Effector memory CD4-positive, alpha-beta T cell (primary cell): ENCODE measurements at regions not wholly inside any gene's neighbourhood (a gene's known extent, or its start where the extent isn't known, plus 50 kb on each side); places are given as distances from the start of the nearest gene placed in this dataset.
"Not testable (repeated sequence)": the region's sequence is repeated elsewhere in the genome, so short reads cannot be mapped to it uniquely, and the experiment has no call there.

Experiments used
- DNase-seq, 3 donors: peaks; one replicate each; pipeline ENCODE4 v3.0.0-alpha.2; 2020
- H3K27ac ChIP-seq: 2 replicates; pipeline ENCODE4 v1.7.0; 2013; ENCODE audit warnings: mild to moderate bottlenecking, low read length, moderate library complexity; ENCODE audit not compliant: insufficient read depth, poor library complexity, severe bottlenecking
- H3K27me3 ChIP-seq: replicated peaks from 2 replicates; pipeline ENCODE4 v1.7.0; 2013; ENCODE audit warnings: mild to moderate bottlenecking, low read length; ENCODE audit not compliant: insufficient read depth, control insufficient read depth, poor library complexity, severe bottlenecking
- H3K36me3 ChIP-seq: 2 replicates; pipeline ENCODE4 v1.7.0; 2013; ENCODE audit warnings: mild to moderate bottlenecking, low read length, moderate library complexity; ENCODE audit not compliant: control insufficient read depth, insufficient read depth
- H3K4me1 ChIP-seq: 2 replicates; pipeline ENCODE4 v1.7.0; 2013; ENCODE audit warnings: low read length, mild to moderate bottlenecking; ENCODE audit not compliant: control insufficient read depth, insufficient read depth, poor library complexity, severe bottlenecking
- H3K4me3 ChIP-seq: 2 replicates; pipeline ENCODE4 v1.7.0; 2013; ENCODE audit warnings: low read length, low read depth, mild to moderate bottlenecking; ENCODE audit not compliant: insufficient read depth, poor library complexity, severe bottlenecking
- H3K9me3 ChIP-seq: 2 replicates; pipeline ENCODE4 v1.7.0; 2013; ENCODE audit warnings: mild to moderate bottlenecking, low read length, moderate library complexity; ENCODE audit not compliant: control insufficient read depth

- H3K4me1 ChIP-seq, H3K36me3 ChIP-seq, H3K9me3 ChIP-seq, H3K27me3 ChIP-seq, DNase-seq, H3K4me3 ChIP-seq, H3K27ac ChIP-seq: not testable (repeated sequence)
Observed at GRCh38 chr10:78096486-78096885, 62.8 kb downstream of the RPS24 start.

- not testable (repeated sequence) for DNase-seq, H3K36me3 ChIP-seq, H3K27ac ChIP-seq, H3K4me1 ChIP-seq, H3K4me3 ChIP-seq, H3K9me3 ChIP-seq, H3K27me3 ChIP-seq
Observed at GRCh38 chr10:78102593-78102992, 68.9 kb downstream of the RPS24 start.

- H3K36me3 ChIP-seq, result no peaks in the 10 kb centered on the region
- no peak overlapping the region for H3K4me3 ChIP-seq
- H3K27ac ChIP-seq, result no peak overlapping the region
- no peaks in the 10 kb centered on the region for H3K27me3 ChIP-seq
- no peak for DNase-seq
- H3K4me1 ChIP-seq, result no peaks in the 10 kb centered on the region
- peaks cover 3% of the 10 kb centered on the region for H3K9me3 ChIP-seq
Observed at GRCh38 chr10:78109210-78109609, 75.5 kb downstream of the RPS24 start.

- Histone ChIP-seq H3K27ac (no peak overlapping the region), H3K4me3 (no peak overlapping the region), H3K4me1 (no peaks in the 10 kb centered on the region), H3K9me3 (no peaks in the 10 kb centered on the region), H3K36me3 (no peaks in the 10 kb centered on the region), H3K27me3 (no peaks in the 10 kb centered on the region)
- no peak for DNase-seq
Observed at GRCh38 chr10:78115135-78115853, 81.6 kb downstream of the RPS24 start.

- DNase-seq, result no peak
- Histone ChIP-seq H3K4me3 (no peak overlapping the region), H3K36me3 (no peaks in the 10 kb centered on the region), H3K27ac (no peak overlapping the region), H3K4me1 (no peaks in the 10 kb centered on the region), H3K27me3 (no peaks in the 10 kb centered on the region), H3K9me3 (no peaks in the 10 kb centered on the region)
Observed at GRCh38 chr10:78116361-78116760, 82.7 kb downstream of the RPS24 start.

GRCh38 chr10:78118591-78118990 lies 84.9 kb downstream of the RPS24 start:
- H3K9me3 ChIP-seq, result peaks cover 4% of the 10 kb centered on the region
- H3K27me3 ChIP-seq, result no peaks in the 10 kb centered on the region
- no peaks in the 10 kb centered on the region for H3K4me1 ChIP-seq
- no peaks in the 10 kb centered on the region for H3K36me3 ChIP-seq
- H3K4me3 ChIP-seq, result no peak overlapping the region
- no peak overlapping the region for H3K27ac ChIP-seq
- DNase-seq, result no peak

GRCh38 chr10:78121801-78122200 lies 88.1 kb downstream of the RPS24 start:
- no peak overlapping the region for H3K4me3 ChIP-seq
- no peak for DNase-seq
- H3K36me3 ChIP-seq, result no peaks in the 10 kb centered on the region
- no peaks in the 10 kb centered on the region for H3K27me3 ChIP-seq
- H3K4me1 ChIP-seq, result no peaks in the 10 kb centered on the region
- no peak overlapping the region for H3K27ac ChIP-seq
- H3K9me3 ChIP-seq, result peaks cover 4% of the 10 kb centered on the region

- no peak for DNase-seq
- no peaks in the 10 kb centered on the region for H3K27me3 ChIP-seq
- H3K4me1 ChIP-seq, result no peaks in the 10 kb centered on the region
Observed at GRCh38 chr10:78124167-78124566, 90.5 kb downstream of the RPS24 start.

GRCh38 chr10:78129211-78129610 lies 95.5 kb downstream of the RPS24 start:
- H3K27me3 ChIP-seq, result no peaks in the 10 kb centered on the region

More at GRCh38 chr10:78124167-78124566, 90.5 kb downstream of the RPS24 start:
- H3K4me3 ChIP-seq, result no peak overlapping the region
- no peak overlapping the region for H3K27ac ChIP-seq
- H3K36me3 ChIP-seq, result no peaks in the 10 kb centered on the region
- H3K9me3 ChIP-seq, result peaks cover 4% of the 10 kb centered on the region

GRCh38 chr10:78130966-78131710 lies 97.5 kb downstream of the RPS24 start:
- DNase-seq, result no peak
- H3K27ac ChIP-seq, result no peak overlapping the region
- no peaks in the 10 kb centered on the region for H3K9me3 ChIP-seq
- no peaks in the 10 kb centered on the region for H3K4me1 ChIP-seq
- no peak overlapping the region for H3K4me3 ChIP-seq
- no peaks in the 10 kb centered on the region for H3K27me3 ChIP-seq
- H3K36me3 ChIP-seq, result no peaks in the 10 kb centered on the region

More at GRCh38 chr10:78129211-78129610, 95.5 kb downstream of the RPS24 start:
- H3K4me1 ChIP-seq, result no peaks in the 10 kb centered on the region
- no peak overlapping the region for H3K4me3 ChIP-seq
- no peak overlapping the region for H3K27ac ChIP-seq
- no peaks in the 10 kb centered on the region for H3K36me3 ChIP-seq
- no peaks in the 10 kb centered on the region for H3K9me3 ChIP-seq
- no peak for DNase-seq
